Stimulated activated CD8-positive, alpha-beta memory T cell treated with anti-CD3 and anti-CD28 coated beads, Interleukin-2, amount 100 ng/mL, for 48 hours (primary cell): ENCODE measurements at regions not wholly inside any gene's neighbourhood (a gene's known extent, or its start where the extent isn't known, plus 50 kb on each side); places are given as distances from the start of the nearest gene placed in this dataset.
"Not testable (repeated sequence)": the region's sequence is repeated elsewhere in the genome, so short reads cannot be mapped to it uniquely, and the experiment has no call there.

Experiments
- DNase-seq, 2 donors: peaks; one replicate each; pipeline ENCODE4 v3.0.0-alpha.2; 2020; ENCODE audit warnings: low read depth in 2 of 2

DNA sequence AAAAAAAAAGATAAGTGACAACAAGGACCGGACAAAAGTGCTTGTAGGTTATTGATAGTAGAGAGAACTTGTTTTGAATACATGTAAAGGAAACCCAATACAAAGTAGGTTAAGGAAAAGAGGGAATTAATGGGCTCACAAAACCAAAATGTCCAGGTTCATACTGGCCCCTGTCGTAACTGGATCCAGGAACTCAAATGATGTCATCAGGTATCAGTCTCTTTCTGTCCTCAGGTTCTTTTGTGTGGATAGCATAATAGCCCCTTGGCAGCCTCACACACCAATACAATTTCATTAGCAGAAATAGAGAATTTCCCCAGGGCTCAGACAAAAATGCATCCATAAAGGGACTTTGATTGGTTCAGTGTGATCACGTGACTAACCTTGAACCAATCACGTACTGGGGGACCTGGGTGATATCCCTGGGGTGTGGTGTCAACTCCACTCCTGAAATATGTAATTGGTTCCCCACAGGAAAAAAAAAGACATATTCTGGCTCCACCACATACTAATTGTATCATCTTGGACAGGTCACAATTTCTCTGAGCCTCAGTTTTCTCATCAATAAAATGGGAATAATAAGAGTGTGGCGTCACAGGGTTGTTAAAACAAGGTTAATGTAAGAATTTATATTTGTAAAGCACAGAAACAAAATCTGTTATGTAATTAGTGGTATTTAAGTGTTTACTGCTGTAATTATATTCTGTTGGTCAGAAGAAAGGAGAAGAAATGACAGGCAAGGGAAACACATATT is 174.8 kb downstream of the PDGFRA start:
- no peak for DNase-seq

DNA sequence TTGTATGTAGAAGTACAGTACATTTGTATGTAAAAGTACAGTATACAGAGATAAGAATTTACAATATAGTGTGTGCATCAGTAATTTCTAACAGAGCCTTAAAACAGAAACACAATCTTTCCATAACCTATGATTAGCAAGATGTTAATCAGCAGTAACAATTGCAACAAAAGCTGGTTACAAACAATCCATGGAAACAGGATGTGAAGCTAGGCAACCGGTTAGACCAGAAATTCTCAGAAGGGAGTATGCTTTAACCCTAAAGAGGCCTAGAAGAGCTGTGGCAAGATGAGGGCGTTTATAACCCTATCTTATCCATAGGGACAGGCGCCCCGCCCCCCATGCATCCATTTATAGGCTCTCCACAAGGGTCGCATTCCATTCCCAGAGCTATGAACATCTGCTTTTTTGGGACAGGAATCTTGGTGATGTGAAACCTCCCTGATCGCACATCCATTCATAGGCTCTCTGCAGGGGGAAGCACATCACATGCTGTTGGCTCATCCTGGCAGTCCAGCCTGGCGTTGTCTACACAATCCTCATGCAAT is 180.3 kb downstream of the PDGFRA start:
- not testable (repeated sequence) for DNase-seq

DNA sequence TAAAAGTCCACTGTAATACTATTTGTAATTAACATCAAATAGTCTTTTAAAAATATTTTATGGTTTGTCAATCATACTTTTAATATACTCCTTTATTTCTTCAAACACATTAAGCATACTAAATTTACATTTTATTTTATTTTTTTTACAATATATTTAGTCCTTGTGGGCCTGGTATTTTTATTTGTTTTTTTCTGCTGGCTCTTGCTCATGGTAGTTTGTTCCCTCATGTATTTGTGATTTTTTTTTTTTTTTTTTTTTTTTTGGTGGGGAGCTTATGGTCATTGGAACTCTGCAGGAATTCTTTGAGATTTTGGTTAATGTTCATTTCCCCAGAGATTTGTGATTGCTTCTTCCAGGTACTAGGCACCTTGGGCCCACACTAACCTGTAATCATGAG is 185.5 kb downstream of the PDGFRA start:
- no peak for DNase-seq

DNA sequence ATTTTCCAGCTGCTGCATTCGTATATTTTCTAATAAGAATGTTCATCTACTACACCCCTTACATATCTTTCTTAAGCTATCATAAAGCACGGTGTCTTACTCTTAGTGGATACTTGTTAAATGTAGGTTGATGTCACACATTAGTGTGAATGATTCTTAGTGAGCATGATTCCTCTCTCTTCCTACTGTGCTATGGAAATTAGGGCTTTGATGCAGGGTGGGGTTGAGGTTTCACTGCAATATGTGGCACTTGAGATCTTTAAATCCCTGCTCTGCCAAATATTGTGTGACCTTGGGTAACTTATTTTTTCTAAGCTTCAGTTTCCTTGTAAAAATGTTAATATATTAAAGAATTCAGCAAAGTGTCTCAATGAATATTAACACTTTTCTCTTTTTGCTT is 188.4 kb downstream of the PDGFRA start:
- DNase-seq = no peak

DNA sequence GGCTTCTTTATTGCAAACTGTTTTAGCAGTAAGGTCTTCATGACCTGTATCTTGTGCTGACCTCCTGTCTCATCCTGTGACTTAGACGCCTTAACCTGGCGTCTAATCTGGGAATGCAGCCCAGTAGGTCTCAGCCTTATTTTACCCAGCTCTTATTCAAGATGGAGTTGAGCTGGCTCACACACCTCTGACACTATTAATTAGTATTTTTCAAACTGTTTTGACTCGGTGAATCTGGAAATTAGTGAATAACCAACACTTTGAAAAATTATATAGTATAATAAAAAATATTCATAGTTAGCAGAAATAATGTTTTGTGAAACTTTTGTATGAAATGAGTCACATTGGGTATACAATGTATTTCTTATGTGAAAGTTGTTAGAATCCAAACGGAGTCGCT is 189.4 kb downstream of the PDGFRA start:
- no peak for DNase-seq

DNA sequence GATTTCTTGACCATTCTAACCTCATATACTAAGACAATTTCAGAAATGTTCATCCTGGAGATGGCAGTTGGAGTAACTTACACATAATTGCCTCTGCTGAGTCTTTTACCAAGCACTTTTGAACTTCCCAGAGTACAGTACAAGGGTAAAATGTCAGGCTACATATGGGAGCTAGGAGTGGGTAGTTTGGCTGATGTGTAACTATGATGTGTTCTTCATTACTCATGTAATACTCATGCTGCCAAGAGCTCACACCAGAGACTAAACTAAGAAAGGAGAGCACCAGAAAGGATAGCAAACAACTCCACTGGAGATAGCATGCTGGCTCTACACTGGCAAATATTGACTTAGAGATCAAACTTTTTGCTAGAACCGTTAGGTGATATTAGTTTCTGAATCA is 194.0 kb downstream of the PDGFRA start:
- DNase-seq = no peak

DNA sequence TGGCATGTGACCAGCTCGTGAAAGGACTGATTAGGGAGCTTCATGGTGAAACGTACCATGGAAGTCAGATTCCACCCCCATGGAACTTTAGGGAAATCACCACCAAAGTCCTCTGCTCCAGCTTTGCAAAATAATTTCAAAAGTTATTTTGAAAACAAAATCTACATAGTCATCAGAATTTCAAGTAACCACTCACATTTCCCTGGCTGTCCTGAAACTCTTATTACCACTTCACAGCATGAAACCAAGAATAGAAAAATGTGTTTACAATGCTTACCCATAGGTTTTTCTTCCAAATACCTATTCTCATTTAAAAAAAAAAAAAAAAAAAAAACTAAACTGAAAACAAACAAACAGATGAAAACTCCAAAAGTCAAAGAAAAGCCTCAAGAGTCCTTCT is 198.7 kb downstream of the PDGFRA start:
- DNase-seq = no peak

DNA sequence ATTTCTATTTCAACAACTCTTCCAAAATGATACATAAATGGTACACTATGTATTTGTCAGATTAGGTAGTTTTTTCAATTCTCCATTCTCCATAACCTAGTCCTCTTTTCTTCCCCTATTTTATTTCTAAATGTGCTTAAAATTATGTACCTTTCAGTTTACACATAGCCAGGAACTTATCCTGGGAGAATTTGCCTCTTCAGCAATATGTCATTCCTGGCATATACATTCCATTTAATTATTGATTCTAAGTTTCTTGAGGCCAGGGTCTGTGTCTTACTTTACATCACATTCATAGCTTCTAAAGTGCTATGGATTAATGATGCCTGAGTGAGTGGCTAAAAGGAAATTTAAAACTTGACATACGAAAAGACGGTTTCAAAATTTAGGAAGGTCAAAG is 199.8 kb downstream of the PDGFRA start:
- no peak for DNase-seq

DNA sequence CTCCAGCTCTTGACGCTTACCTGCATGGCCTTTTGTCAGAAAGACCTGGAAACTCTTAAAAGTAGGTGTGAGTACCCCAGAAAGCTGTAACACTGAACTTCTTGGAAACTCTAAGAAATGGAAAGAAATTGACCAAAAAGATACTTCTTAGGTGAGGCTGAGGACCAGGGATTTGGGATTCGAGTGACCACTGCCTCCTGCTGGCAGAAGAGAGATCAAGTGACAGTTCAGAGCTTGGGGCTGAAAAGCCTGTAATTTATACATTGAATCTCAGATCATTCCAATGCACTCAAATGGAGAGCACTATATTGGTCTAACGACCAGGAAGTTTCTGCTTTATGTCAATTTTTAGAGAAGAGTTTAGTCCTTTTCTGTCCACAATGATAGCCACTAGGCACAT is 204.6 kb downstream of the PDGFRA start:
- DNase-seq = no peak

DNA sequence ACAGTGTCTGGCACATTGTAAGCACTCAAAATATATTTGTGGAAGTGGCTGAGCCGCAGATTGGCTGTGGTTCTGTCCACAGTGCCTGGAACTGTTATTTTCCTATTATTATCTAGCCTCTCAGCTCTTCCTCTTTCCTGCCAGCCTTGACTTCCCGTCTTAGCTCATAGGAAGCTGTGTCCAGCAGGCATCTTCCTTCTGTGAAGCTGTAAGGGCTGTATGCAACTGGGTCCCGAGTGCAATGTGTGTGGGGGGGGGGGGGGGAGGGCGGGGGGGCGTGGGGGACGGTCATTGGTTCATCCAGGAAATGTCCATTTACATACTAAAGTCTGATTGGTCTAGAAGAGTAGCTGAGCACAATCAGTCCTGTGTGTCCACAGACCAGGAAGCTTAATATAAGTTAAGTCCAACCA is 210.7 kb downstream of the PDGFRA start:
- DNase-seq = no peak

DNA sequence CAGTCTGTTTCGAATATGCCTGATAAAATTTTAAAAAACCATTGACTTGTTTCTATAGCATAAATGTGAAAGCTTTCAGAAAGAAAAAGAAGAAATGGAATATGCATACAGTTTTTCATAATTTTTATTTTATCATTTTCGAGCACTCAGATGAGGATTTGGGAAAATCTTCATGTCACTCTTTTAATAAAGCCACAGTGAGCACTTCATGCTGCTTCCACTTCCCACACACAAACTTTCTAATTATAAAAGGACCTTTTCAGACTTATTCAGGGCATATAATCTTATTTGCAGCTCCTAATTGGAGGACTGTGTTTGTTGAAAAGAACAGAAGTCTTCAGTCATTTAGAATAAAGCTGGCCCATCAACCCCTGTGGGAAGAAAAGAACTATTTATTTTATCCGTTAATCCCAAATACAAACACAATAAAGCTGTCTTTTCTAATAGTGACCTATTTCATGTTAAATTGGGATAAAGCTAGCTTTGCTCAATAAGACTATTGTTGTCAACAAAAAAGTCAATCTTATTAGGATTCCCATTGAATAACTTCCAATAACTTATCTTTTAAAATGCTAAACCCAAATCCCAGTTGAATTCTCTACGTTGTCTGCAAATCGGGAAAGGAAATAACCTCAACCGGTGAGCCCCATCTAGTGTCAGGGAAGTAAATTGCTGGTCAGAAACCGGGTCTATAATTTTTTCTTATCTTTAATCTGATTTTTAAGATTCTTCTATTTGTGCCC is 211.5 kb downstream of the PDGFRA start:
- DNase-seq = no peak

DNA sequence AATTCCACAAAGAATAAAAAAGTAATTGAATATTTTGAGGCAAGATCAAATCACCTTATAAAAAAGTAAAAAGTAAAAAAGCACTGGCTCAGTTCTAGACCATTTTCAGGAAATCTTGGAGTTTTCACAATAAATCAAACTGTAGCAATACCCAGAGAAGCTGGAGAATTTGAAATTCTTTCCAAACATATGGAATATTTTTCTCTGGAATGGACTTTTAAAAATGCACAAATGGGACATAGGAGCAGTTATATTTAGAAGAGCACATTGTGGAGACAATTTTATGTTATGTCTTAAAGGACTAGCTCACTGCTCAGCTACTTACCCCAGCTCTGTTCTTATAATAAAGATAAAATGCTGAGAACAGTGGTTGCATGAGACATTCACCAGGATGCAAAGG is 211.9 kb upstream of the KIT start:
- DNase-seq = no peak

DNA sequence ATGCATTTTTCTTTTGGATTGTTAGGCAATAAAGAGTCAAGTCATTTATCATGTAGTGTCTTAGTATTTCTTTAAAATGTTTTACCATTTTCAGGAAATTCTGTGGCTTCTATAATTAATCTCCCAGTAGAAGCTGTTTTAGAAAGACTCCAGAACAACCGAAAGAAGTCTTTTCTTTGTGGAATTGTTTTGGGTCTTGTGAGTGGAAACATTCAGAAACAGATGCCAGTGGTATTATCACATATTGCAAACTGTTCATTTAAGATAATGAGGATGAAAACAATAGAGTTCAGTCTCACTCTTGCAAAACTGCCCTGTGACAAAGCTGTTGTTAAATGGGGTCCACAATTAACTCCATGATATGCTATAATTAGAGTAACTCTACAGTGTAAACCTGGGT is 211.2 kb upstream of the KIT start:
- DNase-seq = no peak

DNA sequence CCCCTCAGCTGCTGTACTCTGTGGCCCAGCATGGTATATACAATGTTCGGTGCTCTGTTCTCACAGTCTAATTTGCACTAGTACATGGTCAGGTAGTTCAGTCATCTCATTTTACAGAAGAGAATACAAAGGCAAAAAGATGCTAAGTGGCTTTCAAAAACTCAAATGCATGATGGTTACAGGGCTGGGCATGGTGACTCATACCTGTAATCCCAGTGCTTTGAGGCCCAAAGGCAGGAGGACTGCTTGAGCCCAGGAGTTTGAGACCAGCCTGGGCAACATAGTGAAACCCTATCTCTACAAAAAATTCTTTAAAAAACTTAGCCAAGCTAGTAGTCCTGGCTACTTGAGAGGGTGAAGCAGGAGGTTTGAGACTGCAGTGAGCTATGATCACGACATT is 210.5 kb upstream of the KIT start:
- no peak for DNase-seq

DNA sequence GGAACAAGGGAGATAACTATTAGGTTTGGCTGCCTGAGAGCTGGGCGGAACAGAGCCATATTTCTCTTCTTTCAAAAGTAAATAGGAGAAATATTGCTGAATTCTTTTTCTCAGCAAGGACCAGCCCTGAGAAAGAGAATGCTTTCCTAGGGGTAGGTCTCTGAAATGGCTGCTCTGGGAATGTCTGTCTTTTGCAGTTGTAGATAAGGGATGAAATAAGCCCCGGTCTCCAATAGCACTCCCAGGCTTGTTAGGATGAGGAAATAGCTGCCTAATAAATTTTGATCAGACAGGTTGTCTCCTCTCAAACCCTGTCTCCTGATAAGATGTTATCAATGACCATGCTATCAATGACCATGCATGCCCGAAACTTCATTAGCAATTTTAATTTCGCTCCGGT is 207.8 kb upstream of the KIT start:
- DNase-seq = no peak

DNA sequence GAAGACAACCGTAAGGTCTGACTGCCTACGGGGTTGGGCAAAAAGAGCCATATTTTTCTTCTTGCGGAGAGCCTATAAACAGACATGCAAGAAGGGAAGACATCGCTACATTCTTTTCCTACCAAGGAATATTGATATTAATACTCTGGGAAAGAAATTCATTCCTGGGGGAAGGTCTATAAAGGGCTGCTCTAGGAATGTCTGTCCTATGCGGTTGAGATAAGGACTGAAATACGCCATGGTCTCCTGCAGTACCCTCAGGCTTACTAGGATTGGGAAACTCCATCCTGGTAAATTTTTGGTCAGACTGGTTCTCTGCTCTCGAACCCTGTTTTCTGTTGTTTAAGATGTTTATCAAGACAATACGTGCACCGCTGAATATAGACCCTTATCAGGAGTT is 190.8 kb upstream of the KIT start:
- DNase-seq = not testable (repeated sequence)

DNA sequence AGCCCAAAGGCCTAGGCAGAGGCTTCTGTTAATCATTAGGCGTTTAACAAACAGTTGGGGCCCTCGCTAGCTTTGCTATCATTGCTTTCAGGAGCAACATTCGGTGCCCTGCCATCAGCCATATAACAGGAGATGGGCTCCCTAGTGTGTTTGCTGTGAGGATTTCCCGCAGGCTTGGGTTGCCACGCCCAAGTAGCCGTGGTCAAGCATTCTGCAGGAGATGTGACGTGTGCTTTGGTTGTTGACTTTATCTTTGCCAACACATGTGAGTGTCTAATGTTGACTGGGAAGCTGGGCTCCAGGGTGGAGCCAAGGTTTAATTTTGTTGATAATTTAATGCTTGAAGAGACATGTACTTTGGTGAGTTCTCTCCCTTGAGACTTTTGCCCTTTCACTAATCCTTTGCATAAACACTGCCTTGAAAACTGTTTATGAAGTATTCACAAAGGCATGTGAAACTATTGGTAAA is 184.6 kb upstream of the KIT start:
- DNase-seq = no peak

DNA sequence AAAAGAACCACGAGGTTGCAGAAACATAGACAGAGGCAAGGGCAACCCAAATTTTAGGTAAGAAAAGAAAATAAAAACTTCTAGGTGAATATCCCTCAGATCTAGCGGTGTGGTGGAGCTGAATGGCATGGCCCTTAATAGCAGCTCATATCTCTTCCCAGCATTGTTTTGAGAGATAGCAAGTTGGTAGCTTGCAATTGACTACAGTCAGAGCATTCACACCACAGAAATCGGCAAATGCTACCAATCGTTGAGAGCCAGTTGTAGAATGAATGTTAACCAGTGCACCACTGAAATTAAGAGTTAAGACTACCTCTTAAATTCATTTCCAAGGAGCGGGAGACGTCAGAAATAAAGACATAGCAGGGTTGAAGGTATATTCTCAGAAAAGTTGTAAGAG is 184.0 kb upstream of the KIT start:
- no peak for DNase-seq

DNA sequence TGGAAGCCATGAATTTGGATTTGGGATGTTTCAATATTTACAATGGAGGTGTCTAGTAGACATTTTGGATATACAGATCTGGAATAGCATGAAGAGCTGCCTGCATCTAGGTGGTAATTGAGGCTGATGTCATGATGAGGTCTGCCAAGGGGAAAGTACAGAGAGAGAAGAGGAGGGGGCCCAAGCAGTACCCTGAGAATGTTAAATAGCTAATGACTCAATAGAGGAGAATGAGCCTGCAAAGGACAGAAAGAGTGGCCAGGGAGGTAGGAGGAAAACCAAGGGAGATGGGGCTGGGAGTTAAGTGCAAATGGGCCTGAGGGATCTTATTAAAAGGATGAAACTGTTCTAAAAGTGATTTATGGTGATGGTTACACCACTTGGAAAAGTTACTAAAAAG is 182.2 kb upstream of the KIT start:
- no peak for DNase-seq

DNA sequence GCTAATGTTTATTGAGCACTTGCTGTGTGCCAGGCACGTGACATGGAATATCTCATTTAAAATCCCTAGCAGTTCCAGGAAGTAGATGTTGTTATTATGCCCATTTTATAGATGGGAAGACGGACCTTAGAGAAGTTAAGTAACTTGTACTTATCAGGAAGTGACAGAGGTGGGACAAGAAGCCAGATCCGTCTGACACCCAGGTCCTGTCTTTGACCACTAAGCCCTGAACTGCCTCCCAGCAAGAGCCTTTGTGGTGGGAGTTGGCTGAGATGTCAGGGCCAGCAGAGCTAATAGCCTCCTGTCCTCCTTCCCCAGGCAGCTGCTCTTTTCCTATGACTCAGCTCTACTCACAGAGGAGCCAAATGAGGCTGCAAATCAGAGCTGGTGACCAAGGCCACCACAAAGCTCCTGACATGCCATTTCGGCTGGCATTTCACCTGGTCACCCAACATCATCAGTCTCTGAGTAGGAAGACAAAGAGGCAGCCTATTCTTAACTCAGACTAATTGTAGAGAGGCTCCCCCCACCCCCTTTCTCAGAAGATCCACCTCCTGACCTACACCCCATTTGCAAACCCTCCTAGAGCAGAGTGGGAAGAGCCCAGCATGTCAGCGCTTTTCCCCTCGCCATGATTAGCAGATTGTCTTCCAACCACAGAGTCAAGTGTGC is 175.1 kb upstream of the KIT start:
- DNase-seq = no peak

DNA sequence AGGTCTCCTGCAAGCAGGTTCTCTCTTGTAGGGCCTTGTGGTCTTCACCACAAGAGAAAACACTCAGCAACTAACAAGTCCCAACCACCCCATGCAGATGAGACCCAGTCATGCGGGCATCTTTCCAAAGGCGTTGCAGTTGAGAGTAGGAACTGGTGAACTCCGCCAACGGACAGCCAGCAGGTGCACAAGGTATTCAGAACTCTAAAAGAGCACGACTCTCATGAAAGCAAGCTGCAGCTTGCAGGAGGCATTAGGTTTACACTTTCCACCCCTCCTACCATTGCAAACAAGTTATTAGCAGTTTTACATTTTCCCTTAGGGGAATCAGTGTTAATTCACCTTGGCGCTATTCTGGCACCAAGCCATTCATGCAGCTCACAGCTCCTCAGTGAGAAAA is 173.4 kb upstream of the KIT start:
- no peak for DNase-seq

DNA sequence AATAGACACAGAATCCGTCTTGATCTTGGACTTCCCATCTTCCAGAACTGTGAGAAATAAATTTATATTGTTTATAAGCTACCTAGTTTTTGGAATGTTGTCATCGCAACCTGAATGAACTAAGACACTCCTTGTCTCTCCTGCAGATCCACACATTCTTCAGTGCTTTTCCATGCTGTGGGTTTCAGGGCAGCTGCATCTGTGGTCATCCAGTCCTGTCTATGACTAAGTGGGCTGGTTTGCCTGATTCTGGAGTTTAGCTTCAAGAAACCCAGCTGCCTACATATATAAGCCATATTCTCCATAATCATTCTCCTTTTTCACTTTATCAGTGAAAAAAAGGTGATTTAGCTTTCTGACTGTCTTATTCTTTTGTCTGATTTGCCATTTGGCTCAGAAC is 170.3 kb upstream of the KIT start:
- no peak for DNase-seq

DNA sequence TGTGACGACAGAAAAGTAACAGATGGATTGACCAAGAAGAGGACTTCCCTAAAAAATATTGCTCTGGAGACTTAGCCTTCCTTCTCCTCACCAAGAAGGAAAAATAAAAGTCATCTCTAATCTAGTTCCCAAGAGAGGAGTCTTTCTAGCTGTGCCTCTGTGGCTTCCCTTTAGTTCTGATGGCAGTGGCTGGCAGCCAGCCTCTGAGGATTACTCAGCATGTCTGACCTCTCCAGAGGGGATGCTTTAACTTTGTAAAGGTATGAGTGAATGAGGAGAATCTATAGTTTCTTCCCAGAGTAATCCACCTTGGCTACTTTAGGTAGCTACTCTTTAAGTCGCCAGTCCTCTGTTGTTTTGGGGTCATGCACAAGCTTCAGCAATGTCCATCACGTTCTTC is 163.9 kb upstream of the KIT start:
- DNase-seq = no peak
